AML-193 (cell line): ENCODE measurements at regions not wholly inside any gene's neighbourhood (a gene's known extent, or its start where the extent isn't known, plus 50 kb on each side); places are given as distances from the start of the nearest gene placed in this dataset.
"Not testable (repeated sequence)": the region's sequence is repeated elsewhere in the genome, so short reads cannot be mapped to it uniquely, and the experiment has no call there.

Experiments
- DNase-seq, 2 experiments: peaks; one replicate each; lab custom pipeline; 2025; lab: John Stamatoyannopoulos, UW

GRCh38 chrX:955168-955781, 257.2 kb downstream of the CRLF2 start:
- DNase-seq: not testable (repeated sequence)

GRCh38 chrX:953879-954482, 258.5 kb downstream of the CRLF2 start:
- no peak for DNase-seq

- DNase-seq: no peak
Measured at GRCh38 chrX:952816-953215, 259.6 kb downstream of the CRLF2 start.

- not testable (repeated sequence) for DNase-seq
Measured at GRCh38 chrX:947262-947661, 265.2 kb downstream of the CRLF2 start.

GRCh38 chrX:943035-943434, 269.4 kb downstream of the CRLF2 start:
- DNase-seq: no peak

- DNase-seq: no peak
Measured at GRCh38 chrX:940691-941090, 271.8 kb downstream of the CRLF2 start.

GRCh38 chrX:936979-937769, 275.3 kb downstream of the CRLF2 start:
- no peak for DNase-seq

- no peak for DNase-seq
Measured at GRCh38 chrX:933611-934010, 278.8 kb downstream of the CRLF2 start.

GRCh38 chrX:928606-929005, 283.8 kb downstream of the CRLF2 start:
- DNase-seq: no peak

- DNase-seq: no peak
Measured at GRCh38 chrX:926991-927390, 285.5 kb downstream of the CRLF2 start.

GRCh38 chrX:926070-926469, 286.4 kb downstream of the CRLF2 start:
- DNase-seq: no peak

- no peak for DNase-seq
Measured at GRCh38 chrX:925652-926061, 286.8 kb downstream of the CRLF2 start.

GRCh38 chrX:925094-925493, 287.4 kb downstream of the CRLF2 start:
- DNase-seq: no peak

GRCh38 chrX:924017-924416, 288.4 kb downstream of the CRLF2 start:
- DNase-seq: no peak

GRCh38 chrX:920234-920799, 289.7 kb downstream of the SHOX start:
- no peak for DNase-seq

- DNase-seq: no peak
Measured at GRCh38 chrX:916230-916599, 285.6 kb downstream of the SHOX start.

GRCh38 chrX:915427-916229, 285.0 kb downstream of the SHOX start:
- DNase-seq: no peak

GRCh38 chrX:914206-914605, 283.6 kb downstream of the SHOX start:
- DNase-seq: no peak

GRCh38 chrX:912677-913076, 282.1 kb downstream of the SHOX start:
- no peak for DNase-seq

- not testable (repeated sequence) for DNase-seq
Measured at GRCh38 chrX:909068-909467, 278.5 kb downstream of the SHOX start.

GRCh38 chrX:906586-906985, 276.0 kb downstream of the SHOX start:
- no peak for DNase-seq
